ENCODE measurements at regions not wholly inside any gene's neighbourhood (a gene's known extent, or its start where the extent isn't known, plus 50 kb on each side); places are given as distances from the start of the nearest gene placed in this dataset.

- no peaks in the 10 kb centered on the region for H3K4me1 ChIP-seq (ENCODE audit: insufficient read depth, low read length)
- H3K27ac ChIP-seq (ENCODE audit: low read depth, low read length) = no peak overlapping the region
- H3K9me3 Mint-ChIP-seq (ENCODE audit: unreplicated experiment) = no peaks in the 10 kb centered on the region
- H3K9me3 ChIP-seq (ENCODE audit: insufficient read depth, low read depth, low read length) = no peaks in the 10 kb centered on the region
- no peaks in the 10 kb centered on the region for H3K36me3 ChIP-seq (ENCODE audit: insufficient read depth, low read length)
- H3K36me3 Mint-ChIP-seq (ENCODE audit: low read depth, unreplicated experiment) = no peaks in the 10 kb centered on the region
- H3K4me2 ChIP-seq (ENCODE audit: low read length) = no peak overlapping the region
- DNase-seq (ENCODE audit: low read depth) = no peak
- H3K4me3 ChIP-seq (ENCODE audit: insufficient read depth, low read depth, low read length) = no peak overlapping the region
- TF ChIP-seq, protein P1, sequence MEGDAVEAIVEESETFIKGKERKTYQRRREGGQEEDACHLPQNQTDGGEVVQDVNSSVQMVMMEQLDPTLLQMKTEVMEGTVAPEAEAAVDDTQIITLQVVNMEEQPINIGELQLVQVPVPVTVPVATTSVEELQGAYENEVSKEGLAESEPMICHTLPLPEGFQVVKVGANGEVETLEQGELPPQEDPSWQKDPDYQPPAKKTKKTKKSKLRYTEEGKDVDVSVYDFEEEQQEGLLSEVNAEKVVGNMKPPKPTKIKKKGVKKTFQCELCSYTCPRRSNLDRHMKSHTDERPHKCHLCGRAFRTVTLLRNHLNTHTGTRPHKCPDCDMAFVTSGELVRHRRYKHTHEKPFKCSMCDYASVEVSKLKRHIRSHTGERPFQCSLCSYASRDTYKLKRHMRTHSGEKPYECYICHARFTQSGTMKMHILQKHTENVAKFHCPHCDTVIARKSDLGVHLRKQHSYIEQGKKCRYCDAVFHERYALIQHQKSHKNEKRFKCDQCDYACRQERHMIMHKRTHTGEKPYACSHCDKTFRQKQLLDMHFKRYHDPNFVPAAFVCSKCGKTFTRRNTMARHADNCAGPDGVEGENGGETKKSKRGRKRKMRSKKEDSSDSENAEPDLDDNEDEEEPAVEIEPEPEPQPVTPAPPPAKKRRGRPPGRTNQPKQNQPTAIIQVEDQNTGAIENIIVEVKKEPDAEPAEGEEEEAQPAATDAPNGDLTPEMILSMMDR (IDR thresholded peaks at IDR 0.05; ENCODE audit: insufficient read depth, low read depth, low read length) = no peak
- TF ChIP-seq EZH2 (IDR thresholded peaks at IDR 0.05; ENCODE audit: insufficient read depth, low read length) = no peak
- H3K79me2 ChIP-seq (ENCODE audit: insufficient read depth, low read length) = no peaks in the 10 kb centered on the region
- no peak overlapping the region for H3K9ac ChIP-seq (ENCODE audit: low read length)
- H3K27me3 ChIP-seq (ENCODE audit: insufficient read depth, low read length) = peaks cover 7% of the 10 kb centered on the region
- no peak overlapping the region for H3K4me3 Mint-ChIP-seq (ENCODE audit: unreplicated experiment)
- no peak overlapping the region for H2AFZ ChIP-seq (ENCODE audit: low read depth, low read length)
- FAIRE-seq = no peak
- peaks cover 41% of the 10 kb centered on the region for H4K20me1 ChIP-seq (ENCODE audit: insufficient read depth, low read length)
- H3K27ac Mint-ChIP-seq (ENCODE audit: unreplicated experiment) = no peak overlapping the region
- H3K4me1 Mint-ChIP-seq (ENCODE audit: low read depth, unreplicated experiment) = peaks cover 8% of the 10 kb centered on the region
- H3K27me3 Mint-ChIP-seq (ENCODE audit: low read depth, unreplicated experiment) = peaks cover 34% of the 10 kb centered on the region
Observed at GRCh38 chr16:85473909-85474620, 139.1 kb upstream of the GSE1 start.

- Histone ChIP-seq H3K9ac (ENCODE audit: low read length) (no peak overlapping the region), H3K4me1 (ENCODE audit: insufficient read depth, low read length) (no peaks in the 10 kb centered on the region), H3K9me3 (ENCODE audit: insufficient read depth, low read depth, low read length) (no peaks in the 10 kb centered on the region), H3K27me3 (ENCODE audit: insufficient read depth, low read length) (peaks cover 7% of the 10 kb centered on the region), H2AFZ (ENCODE audit: low read depth, low read length) (no peak overlapping the region), H3K4me3 (ENCODE audit: insufficient read depth, low read depth, low read length) (no peak overlapping the region), H4K20me1 (ENCODE audit: insufficient read depth, low read length) (peaks cover 46% of the 10 kb centered on the region), H3K36me3 (ENCODE audit: insufficient read depth, low read length) (no peaks in the 10 kb centered on the region), H3K27ac (ENCODE audit: low read depth, low read length) (no peak overlapping the region), H3K4me2 (ENCODE audit: low read length) (no peak overlapping the region), H3K79me2 (ENCODE audit: insufficient read depth, low read length) (no peaks in the 10 kb centered on the region)
- Mint-ChIP-seq H3K4me1 (ENCODE audit: low read depth, unreplicated experiment) (peaks cover 8% of the 10 kb centered on the region), H3K9me3 (ENCODE audit: unreplicated experiment) (no peaks in the 10 kb centered on the region), H3K27me3 (ENCODE audit: low read depth, unreplicated experiment) (peaks cover 34% of the 10 kb centered on the region), H3K27ac (ENCODE audit: unreplicated experiment) (no peak overlapping the region), H3K36me3 (ENCODE audit: low read depth, unreplicated experiment) (no peaks in the 10 kb centered on the region), H3K4me3 (ENCODE audit: unreplicated experiment) (no peak overlapping the region)
- FAIRE-seq = no peak
- no peak for TF ChIP-seq EZH2 (IDR thresholded peaks at IDR 0.05; ENCODE audit: insufficient read depth, low read length)
- TF ChIP-seq, protein P1 (IDR thresholded peaks at IDR 0.05; ENCODE audit: insufficient read depth, low read depth, low read length) = no peak
- DNase-seq (ENCODE audit: low read depth) = no peak
Observed at GRCh38 chr16:85474621-85475217, 138.4 kb upstream of the GSE1 start.

GRCh38 chr16:85475233-85475632, 137.9 kb upstream of the GSE1 start:
- H3K36me3 ChIP-seq (ENCODE audit: insufficient read depth, low read length) = no peaks in the 10 kb centered on the region

More at GRCh38 chr16:85475233-85475632, 137.9 kb upstream of the GSE1 start:
- Histone ChIP-seq H3K4me3 (ENCODE audit: insufficient read depth, low read depth, low read length) (no peak overlapping the region), H2AFZ (ENCODE audit: low read depth, low read length) (no peak overlapping the region), H3K9me3 (ENCODE audit: insufficient read depth, low read depth, low read length) (no peaks in the 10 kb centered on the region), H3K4me2 (ENCODE audit: low read length) (no peak overlapping the region), H3K4me1 (ENCODE audit: insufficient read depth, low read length) (no peaks in the 10 kb centered on the region), H4K20me1 (ENCODE audit: insufficient read depth, low read length) (peaks cover 51% of the 10 kb centered on the region), H3K27me3 (ENCODE audit: insufficient read depth, low read length) (peaks cover 7% of the 10 kb centered on the region), H3K9ac (ENCODE audit: low read length) (no peak overlapping the region), H3K27ac (ENCODE audit: low read depth, low read length) (no peak overlapping the region), H3K79me2 (ENCODE audit: insufficient read depth, low read length) (no peaks in the 10 kb centered on the region)
- DNase-seq (ENCODE audit: low read depth) (no peak), FAIRE-seq (no peak)
- Mint-ChIP-seq H3K4me3 (ENCODE audit: unreplicated experiment) (no peak overlapping the region), H3K27me3 (ENCODE audit: low read depth, unreplicated experiment) (peaks cover 34% of the 10 kb centered on the region), H3K27ac (ENCODE audit: unreplicated experiment) (no peak overlapping the region), H3K36me3 (ENCODE audit: low read depth, unreplicated experiment) (no peaks in the 10 kb centered on the region), H3K4me1 (ENCODE audit: low read depth, unreplicated experiment) (peaks cover 8% of the 10 kb centered on the region), H3K9me3 (ENCODE audit: unreplicated experiment) (no peaks in the 10 kb centered on the region)
- no peak for TF ChIP-seq EZH2 (IDR thresholded peaks at IDR 0.05; ENCODE audit: insufficient read depth, low read length)
- TF ChIP-seq, protein P1 (IDR thresholded peaks at IDR 0.05; ENCODE audit: insufficient read depth, low read depth, low read length) = no peak
